ENCODE measurements at regions not wholly inside any gene's neighbourhood (a gene's known extent, or its start where the extent isn't known, plus 50 kb on each side); places are given as distances from the start of the nearest gene placed in this dataset.
A peak's percentile ranks its signal among the peaks of the same experiment; 100 is the strongest.

DNA sequence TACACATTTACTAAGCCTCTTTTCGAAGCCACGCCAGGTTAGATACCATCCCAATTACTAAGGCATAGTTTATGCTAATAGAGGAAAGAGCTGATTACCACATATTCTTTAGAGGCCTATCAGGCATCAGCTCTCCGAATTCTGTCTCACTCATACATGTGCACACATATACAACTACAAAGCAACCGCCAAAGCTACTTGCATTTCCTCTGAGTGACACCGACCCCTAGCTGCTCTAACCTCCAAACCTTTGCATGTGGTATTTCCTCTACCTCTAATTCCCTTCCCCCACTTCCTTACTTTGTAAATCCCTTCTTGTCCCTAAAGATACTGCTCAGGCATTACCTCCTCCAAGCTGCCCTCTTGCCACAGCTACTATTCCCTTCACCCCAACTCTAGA, 107.2 kb downstream of the DUSP6 start:
- Histone ChIP-seq H3K27me3 (ENCODE audit: insufficient read depth, low read depth) (no peaks in the 10 kb centered on the region), H4K20me1 (ENCODE audit: insufficient read depth) (no peaks in the 10 kb centered on the region), H3K9ac (peak overlapping the region; percentile 34; the same call in 1 of the 2 replicates), H3K27ac (peak overlapping the region; percentile 91), H3K4me2 (peak overlapping the region; percentile 93), H3K4me3 (IDR thresholded peaks at IDR 0.05; ENCODE audit: insufficient read depth, low read depth, low read length) (no peak overlapping the region), H2AFZ (ENCODE audit: low read depth) (peak overlapping the region; percentile 15), H3K79me2 (ENCODE audit: insufficient read depth, low read depth) (no peaks in the 10 kb centered on the region), H3K4me1 (ENCODE audit: low read depth, poor library complexity, severe bottlenecking) (peaks cover 77% of the 10 kb centered on the region), H3K36me3 (ENCODE audit: insufficient read depth) (no peaks in the 10 kb centered on the region)
- TF ChIP-seq, protein P1, sequence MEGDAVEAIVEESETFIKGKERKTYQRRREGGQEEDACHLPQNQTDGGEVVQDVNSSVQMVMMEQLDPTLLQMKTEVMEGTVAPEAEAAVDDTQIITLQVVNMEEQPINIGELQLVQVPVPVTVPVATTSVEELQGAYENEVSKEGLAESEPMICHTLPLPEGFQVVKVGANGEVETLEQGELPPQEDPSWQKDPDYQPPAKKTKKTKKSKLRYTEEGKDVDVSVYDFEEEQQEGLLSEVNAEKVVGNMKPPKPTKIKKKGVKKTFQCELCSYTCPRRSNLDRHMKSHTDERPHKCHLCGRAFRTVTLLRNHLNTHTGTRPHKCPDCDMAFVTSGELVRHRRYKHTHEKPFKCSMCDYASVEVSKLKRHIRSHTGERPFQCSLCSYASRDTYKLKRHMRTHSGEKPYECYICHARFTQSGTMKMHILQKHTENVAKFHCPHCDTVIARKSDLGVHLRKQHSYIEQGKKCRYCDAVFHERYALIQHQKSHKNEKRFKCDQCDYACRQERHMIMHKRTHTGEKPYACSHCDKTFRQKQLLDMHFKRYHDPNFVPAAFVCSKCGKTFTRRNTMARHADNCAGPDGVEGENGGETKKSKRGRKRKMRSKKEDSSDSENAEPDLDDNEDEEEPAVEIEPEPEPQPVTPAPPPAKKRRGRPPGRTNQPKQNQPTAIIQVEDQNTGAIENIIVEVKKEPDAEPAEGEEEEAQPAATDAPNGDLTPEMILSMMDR (conservative IDR thresholded peaks at IDR 0.05; ENCODE audit: low read depth, low read length) = no peak

DNA sequence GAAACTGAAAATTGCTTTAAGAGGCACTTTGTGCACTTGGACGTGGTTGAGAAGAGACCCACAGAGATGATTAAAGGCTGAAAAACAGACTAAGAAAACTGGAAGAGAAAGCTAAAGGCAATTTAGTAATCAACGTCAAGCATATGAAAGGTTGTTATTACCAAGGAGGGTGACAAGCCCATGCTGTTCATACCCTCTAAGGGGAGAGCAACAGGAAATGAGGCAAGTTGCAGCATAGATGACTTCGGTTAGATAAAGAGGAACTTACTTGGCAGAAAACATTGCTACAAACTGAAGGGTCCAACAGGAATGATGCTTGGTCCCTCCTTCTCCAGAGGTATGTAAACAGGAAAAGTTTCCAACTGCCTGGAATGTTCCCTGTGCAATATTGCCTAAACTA, 107.8 kb downstream of the DUSP6 start:
- Histone ChIP-seq H2AFZ (ENCODE audit: low read depth) (peak overlapping the region; percentile 15), H4K20me1 (ENCODE audit: insufficient read depth) (no peaks in the 10 kb centered on the region), H3K4me2 (peak overlapping the region; percentile 93), H3K27me3 (ENCODE audit: insufficient read depth, low read depth) (no peaks in the 10 kb centered on the region), H3K27ac (peak overlapping the region; percentile 91), H3K9ac (peak overlapping the region; percentile 34; the same call in 1 of the 2 replicates), H3K4me1 (ENCODE audit: low read depth, poor library complexity, severe bottlenecking) (peaks cover 83% of the 10 kb centered on the region), H3K4me3 (IDR thresholded peaks at IDR 0.05; ENCODE audit: insufficient read depth, low read depth, low read length) (no peak overlapping the region), H3K36me3 (ENCODE audit: insufficient read depth) (no peaks in the 10 kb centered on the region), H3K79me2 (ENCODE audit: insufficient read depth, low read depth) (no peaks in the 10 kb centered on the region)
- TF ChIP-seq, protein P1 (conservative IDR thresholded peaks at IDR 0.05; ENCODE audit: low read depth, low read length) = no peak

DNA sequence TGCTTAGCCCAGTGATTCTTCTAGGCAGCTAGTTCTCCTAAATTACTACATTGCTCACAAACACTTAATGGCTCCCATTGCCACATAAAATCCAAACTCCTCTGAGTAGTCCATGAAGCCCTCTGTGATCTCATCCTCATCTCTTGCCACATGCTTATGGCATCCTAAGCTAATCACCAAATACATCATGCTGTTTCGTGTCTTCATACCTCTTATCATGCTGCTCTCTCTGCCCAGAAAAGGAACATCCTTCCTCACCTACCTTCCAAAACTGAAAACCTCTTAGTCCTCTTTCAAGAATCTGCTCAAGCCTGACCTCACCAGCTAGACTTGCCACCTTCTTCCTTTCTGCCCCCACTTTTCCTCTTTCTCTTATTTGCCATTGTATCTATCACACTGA, 108.5 kb downstream of the DUSP6 start:
- peak overlapping the region; percentile 34; the same call in 1 of the 2 replicates for H3K9ac ChIP-seq
- no peaks in the 10 kb centered on the region for H4K20me1 ChIP-seq (ENCODE audit: insufficient read depth)
- H3K27me3 ChIP-seq (ENCODE audit: insufficient read depth, low read depth) = no peaks in the 10 kb centered on the region
- H3K4me2 ChIP-seq = peak overlapping the region; percentile 93
- no peaks in the 10 kb centered on the region for H3K36me3 ChIP-seq (ENCODE audit: insufficient read depth)
- H3K79me2 ChIP-seq (ENCODE audit: insufficient read depth, low read depth) = no peaks in the 10 kb centered on the region
- H2AFZ ChIP-seq (ENCODE audit: low read depth) = peak overlapping the region; percentile 9; the same call in 1 of the 2 replicates
- TF ChIP-seq, protein P1 (conservative IDR thresholded peaks at IDR 0.05; ENCODE audit: low read depth, low read length) = no peak
- H3K4me3 ChIP-seq (IDR thresholded peaks at IDR 0.05; ENCODE audit: insufficient read depth, low read depth, low read length) = no peak overlapping the region
- peaks cover 90% of the 10 kb centered on the region for H3K4me1 ChIP-seq (ENCODE audit: low read depth, poor library complexity, severe bottlenecking)
- peak overlapping the region; percentile 91 for H3K27ac ChIP-seq

DNA sequence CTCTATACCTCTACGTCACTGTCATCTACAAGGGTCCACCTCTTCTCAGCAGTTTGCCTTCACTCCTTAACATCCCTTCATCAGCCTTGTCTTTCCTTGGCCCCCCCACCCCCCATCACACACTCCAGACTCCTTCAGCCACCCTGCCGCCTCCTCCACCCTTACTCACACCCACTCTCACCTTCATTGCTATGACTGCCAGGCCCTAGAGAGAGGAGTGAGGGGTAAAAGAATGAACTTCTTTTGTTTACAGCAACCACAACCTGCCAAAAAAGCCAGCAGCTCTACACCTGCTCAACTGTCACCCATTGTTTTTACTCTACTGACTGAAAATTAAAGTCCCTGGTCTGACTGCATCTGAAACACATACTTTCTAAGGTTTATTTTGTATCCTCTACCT, 112.8 kb downstream of the DUSP6 start:
- H3K27ac ChIP-seq = peak overlapping the region; percentile 58
- no peaks in the 10 kb centered on the region for H3K27me3 ChIP-seq (ENCODE audit: insufficient read depth, low read depth)
- H3K9ac ChIP-seq = no peak overlapping the region
- TF ChIP-seq, protein P1 (conservative IDR thresholded peaks at IDR 0.05; ENCODE audit: low read depth, low read length) = no peak
- H3K4me1 ChIP-seq (ENCODE audit: low read depth, poor library complexity, severe bottlenecking) = peaks cover 94% of the 10 kb centered on the region
- H3K79me2 ChIP-seq (ENCODE audit: insufficient read depth, low read depth) = no peaks in the 10 kb centered on the region
- no peak overlapping the region for H3K4me3 ChIP-seq (IDR thresholded peaks at IDR 0.05; ENCODE audit: insufficient read depth, low read depth, low read length)
- H2AFZ ChIP-seq (ENCODE audit: low read depth) = 0 out of 2 replicates have a peak overlapping the region, but pooled peaks have one; percentile 21
- H4K20me1 ChIP-seq (ENCODE audit: insufficient read depth) = no peaks in the 10 kb centered on the region
- peak overlapping the region; percentile 61 for H3K4me2 ChIP-seq
- H3K36me3 ChIP-seq (ENCODE audit: insufficient read depth) = no peaks in the 10 kb centered on the region
